NCI-H2227 treated with DMSO at 0.1 percent for 48 hours (cell line): ENCODE measurements at regions not wholly inside any gene's neighbourhood (a gene's known extent, or its start where the extent isn't known, plus 50 kb on each side); places are given as distances from the start of the nearest gene placed in this dataset.

Source experiments
- DNase-seq: peaks from one replicate; lab custom pipeline; 2025; lab: John Stamatoyannopoulos, UW

DNA sequence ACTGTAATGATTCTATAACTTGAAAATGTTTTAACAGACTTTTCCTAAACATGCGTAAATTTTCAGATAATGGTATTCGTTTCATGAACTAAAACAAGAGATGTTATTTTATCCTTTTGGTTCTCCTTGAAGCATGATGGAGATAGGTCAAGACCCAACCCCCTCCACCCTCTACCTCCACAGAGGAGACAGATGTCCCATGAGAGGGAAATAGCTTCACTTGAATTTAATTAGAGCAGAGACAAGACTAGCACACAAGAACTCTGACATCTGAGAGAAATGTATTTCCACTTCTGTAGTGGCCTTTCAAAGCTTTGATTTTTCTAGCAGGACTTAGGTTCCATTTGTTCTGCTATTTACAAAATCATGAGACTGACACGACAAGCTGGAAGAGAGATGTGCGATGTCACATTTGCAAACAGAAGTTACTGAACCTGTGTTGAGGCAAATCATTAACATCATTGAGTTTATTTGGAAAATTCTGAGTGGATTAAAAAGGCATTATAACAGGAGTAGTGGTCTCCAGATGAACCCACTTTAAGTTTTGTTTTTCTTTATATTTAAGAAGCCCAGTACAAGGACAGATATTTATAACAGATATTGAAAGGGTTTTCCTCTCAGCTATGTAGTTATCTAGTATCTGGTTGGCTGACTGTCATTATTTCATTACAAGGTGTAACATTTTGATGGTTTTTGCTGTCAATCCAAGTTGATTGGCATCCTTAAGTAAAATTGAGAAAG lies 276.2 kb downstream of the ASXL3 start:
- no peak for DNase-seq

DNA sequence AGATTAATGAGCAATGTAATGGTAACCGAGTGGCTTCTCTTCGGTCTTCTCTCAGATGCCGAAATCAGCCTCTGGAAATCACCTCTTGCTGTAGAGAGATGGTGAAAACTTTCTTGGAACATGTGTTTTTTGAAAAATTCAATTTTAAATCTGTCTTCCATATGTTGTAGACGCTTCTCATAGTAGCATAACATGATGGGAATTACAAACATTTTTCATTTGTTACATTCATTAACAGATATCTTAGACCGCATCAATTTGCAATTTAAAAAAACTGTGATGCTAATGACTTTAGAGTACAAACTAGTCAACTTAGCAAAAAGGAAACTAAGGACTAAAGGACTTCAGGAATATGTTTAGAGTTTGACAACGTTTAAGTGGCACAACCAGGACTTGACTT lies 275.2 kb downstream of the ASXL3 start:
- no peak for DNase-seq

DNA sequence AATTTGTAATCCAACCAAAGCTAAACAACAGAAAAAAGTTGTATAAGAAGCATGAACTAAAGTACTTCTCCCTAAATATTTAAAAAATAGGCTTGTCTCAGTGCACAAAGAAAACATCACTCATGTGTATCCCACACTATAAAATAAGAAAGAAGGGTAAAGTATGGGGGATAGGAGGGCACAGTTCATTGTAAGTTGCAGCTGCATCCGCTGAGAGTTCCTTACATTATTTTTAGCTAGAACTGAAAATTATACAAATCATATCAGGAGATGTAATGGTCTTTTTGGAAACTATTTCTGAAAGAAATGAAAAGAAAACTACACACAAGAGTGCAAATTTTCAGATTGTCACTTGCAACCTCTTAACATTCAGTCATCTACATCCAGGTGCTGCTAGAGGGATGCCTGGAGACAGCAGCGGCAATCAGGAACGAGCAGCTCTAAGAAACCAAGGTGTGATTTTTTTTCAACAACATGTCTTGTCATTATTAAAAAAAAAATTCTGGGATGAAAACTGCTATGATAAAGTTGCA lies 273.6 kb downstream of the ASXL3 start:
- no peak for DNase-seq

DNA sequence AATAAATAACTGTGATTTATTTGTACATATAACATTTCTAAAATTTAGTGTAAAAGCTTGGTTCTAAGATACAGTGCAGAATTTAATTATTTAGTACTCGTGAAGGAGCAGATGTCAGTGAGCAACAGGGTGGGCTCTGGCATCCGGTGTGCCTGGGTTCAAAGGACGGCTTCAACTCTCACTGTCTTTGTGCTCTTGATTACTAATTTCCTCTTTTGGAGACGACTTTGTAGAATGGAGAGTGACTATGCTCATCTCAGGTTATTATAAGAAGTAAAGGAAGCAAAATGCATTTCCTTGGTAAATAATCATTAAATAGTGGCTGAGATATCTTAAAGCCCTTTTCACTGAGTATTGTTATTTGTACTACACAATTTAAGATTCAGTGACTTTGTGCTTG lies 271.7 kb downstream of the ASXL3 start:
- no peak for DNase-seq

DNA sequence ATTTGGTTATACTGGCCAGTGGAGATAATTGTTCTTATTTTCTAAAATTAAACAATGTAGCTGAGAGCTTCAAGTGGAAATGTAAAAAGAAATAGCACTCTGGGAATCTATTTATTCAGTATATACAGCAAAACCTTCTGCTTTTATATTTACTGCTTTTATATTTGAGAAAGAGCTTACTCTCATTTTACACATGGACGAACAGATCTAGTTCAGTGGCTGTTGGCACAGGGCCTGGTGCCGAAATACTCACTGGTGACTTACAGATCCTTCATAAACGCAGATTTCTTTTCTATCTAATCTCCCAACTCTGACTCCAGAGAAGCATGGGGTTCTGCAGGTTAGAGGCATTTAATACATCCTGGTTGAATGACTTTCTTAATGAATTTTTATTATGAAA lies 266.2 kb downstream of the ASXL3 start:
- no peak for DNase-seq

DNA sequence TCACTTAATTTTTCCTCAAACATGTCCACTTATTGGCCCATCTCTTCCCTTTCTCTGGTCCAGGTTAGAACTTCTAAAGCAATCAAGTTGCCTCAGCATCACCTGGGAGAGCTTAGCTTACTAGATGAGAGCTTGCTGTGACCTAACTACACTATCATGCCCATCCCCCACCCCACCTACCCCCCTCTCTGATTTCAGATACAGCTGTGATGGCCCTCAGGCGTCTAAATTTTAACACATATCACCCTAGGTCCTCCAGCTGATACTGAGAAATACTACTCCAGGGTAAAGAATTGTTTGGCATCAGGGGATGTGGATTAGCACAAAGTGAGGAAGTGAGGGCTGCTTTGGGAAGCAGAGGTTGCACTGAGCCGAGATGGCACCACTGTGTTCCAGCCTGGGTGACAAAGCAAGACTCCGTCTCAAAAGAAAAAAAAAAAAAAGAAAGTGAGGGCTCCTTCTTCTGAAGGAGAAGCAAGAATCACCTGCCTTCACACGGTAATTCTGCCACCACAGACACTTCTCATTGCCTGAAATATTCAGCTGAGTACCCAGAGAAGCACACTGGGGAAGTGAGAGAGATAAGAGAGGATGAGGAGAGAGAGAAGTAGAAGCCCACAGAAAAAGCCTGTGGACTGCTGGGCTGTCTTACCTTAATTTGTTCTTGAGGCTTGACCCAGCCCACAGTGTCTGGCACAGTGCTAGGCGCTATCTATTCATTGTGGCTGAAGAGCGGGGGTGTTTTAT lies 263.4 kb downstream of the ASXL3 start:
- no peak for DNase-seq

DNA sequence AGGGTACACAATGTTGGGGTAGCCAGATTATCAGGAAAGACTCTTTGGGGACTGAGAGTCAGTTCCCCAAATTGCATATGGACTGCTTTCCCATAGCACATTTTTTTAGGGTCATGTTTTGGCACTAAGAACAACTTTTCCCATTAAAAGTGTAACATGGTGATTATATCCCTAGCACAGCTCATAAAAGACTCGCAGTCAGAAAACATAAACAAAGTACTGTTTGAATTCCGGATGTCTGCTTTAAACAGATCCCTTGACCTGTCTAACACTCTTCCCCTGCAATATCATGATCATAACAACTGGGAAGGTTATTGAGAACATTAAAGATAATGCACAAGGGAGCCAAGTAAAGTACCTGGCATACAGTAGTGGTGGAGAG lies 262.2 kb downstream of the ASXL3 start:
- DNase-seq, result no peak

DNA sequence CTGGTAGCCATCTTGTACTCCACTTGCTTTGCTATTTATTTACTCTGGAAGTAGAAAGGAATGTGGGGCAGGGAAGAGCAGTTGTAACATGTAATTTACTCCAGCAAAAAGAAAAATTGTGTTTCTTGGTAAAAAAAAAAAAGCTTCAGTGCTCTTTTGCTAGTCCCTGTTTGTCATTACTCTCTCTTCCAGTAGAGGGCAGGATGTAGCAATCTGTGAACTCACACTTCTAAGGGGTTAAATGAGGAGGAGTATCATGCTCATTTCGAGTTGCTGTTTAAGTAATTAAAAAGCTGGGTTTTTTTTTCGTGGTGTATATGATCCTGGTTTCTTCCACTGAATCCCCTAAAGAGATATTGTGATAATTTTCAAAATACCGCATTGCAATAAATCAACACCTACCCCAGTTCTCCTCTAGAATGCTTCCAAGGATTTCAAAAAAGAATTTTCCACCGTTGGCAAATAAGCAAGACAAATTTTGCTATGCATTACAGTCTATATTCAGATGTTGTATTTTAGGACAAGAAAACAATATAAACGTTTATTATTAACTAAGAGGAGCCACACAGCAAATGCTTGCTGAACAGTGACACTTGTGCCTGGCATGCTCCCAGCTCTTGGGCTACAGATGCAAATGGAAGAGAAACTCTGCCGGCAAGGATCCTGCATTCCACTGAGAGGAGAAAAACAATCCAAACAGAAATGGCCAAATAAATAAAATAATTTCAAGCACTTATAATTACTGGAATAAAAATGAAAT lies 261.6 kb downstream of the ASXL3 start:
- peak; percentile 84 for DNase-seq

DNA sequence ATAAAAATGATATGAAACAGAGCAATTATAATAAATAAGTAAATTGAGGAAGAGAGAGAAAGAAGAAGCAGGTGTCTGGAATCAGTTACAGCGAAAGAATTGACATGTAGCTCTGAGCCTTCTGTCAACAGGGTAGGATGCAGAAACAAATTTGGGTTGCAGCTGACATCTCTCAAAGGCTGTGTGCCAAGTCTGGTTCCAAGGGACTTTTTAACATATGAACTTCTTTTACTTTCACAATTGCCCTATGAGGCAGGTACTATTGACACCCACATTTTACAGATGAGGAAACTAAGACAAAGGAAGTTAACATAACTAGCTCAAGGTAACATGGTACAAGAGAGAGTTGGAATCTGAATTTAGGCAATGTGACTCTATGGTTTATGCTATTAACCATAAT lies 260.0 kb downstream of the ASXL3 start:
- DNase-seq, result no peak

DNA sequence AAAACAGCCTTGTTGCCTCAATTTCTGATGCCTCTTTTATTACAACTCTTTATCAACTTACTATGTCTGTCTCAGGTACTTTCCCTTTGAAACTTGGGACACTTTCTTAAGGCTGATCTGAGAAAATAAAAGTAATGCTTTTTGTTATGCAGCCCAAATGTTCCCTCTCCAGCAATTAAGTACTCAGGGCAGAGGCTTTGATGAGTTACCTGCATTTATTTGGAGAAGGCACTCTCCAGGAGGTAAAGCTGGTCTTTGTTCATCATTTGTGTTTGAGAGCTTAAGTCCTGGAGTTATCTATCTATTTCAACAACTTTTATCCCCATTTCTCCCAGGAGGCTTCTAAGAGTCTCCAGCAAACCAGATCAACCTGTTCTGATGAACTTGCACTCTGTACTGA lies 259.2 kb downstream of the ASXL3 start:
- DNase-seq, result no peak

DNA sequence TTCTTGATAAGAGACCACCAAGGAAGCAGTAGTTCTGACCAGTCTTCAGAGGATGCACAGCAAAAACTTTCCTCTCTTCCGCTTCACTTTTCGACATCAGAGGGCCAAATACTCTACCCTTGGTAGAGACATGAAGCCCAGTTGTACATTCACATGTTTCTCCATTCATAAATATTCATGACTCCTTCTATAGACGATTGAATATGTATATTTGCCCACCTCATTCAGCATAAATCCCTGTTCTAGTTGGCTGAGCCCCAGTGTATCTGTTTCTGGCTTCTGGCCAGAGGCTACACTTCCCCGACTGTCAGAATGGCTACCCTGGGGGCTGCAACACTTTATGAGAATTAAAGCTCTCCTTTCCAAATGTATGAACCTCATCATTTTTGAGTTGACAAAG lies 258.5 kb downstream of the ASXL3 start:
- no peak for DNase-seq

DNA sequence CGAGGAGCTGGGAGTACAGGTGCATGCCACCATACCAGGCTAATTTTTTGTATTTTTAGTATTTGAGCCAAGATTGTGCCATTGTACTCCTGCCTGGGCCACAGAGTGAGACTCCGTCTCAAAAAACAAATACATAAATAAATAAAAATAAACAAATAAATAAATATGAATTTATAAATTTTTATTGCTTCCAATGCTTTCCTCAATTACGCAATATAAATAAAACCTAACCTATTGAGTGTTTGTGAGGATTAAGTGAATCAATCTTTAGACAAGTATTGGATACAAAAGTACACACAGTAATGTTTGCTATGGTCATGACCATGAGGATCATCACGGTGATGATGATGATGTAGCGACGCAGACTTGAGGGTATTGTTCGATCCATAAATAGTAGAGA lies 257.4 kb downstream of the ASXL3 start:
- DNase-seq, result no peak

DNA sequence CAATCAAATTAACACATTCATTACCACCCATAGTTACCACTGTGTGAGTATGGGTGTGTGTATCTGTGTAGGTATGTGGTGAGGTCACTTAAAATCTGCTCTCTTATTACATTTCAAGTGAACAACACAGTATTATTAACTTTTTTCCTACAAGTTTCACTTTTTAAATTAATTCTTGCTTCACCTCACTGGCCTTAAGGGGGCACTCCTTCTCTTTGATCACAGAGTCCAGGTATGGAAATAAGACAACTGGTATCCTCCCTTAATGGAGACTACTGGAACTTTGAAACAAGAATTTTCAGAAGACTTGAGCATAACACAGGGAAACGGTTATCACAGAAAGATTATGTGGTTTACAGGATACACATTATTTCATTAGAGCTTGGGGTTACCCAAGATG lies 255.8 kb downstream of the ASXL3 start:
- DNase-seq, result no peak

DNA sequence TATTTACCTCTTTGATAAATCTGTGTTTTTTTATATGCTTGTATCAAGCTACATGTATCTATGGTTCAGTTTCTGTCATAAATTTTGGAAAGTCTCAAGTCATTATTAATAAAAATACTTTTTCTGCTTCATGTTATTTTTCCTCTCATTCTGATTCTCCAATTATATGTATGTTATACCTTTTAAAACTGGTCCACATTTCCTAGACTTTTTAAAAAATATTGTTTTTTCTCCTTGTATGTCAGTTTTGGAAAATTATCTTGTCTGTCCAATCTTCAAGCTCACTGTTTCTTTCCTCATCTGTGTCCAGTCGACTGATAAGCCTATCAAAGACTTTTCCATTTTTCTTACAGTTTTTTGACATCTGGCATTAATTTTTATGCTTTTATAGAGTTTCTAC lies 253.4 kb downstream of the ASXL3 start:
- no peak for DNase-seq

DNA sequence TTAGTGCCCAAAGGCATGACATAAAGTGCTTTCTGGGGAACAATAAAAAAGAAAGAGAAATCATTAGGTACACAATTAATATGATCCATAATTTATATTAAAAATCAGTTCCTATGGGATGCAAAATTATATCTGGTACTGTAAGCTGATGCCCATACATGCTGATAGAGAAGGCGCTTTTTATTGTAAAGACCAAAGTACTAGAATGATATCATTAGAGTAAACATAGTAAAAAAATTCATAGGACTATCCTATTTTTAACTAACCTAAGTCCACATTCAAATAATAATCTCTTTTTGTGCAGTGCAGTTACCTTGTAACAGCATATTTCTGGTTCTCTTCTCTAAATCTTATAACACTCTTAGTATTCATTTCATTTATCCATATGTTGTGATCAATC lies 252.2 kb downstream of the ASXL3 start:
- DNase-seq, result no peak

DNA sequence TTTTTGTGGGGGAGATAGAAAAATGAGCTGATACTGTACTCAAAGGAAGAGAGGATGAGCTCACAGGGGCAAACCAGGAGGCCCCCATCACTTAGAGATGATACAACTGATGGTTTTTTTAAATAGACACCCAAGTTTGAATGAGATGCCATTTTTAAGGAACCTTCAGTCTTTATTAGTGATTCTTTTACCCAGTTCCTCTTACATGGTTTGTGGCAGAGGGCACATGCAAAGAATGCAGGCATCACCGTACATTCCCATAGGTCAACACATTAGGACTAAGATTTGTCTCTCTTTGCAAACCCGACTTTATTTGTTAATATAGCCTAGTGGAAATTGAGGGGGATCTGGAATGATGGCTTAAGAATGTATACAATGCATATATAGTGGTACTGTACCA lies 250.9 kb downstream of the ASXL3 start:
- no peak for DNase-seq

DNA sequence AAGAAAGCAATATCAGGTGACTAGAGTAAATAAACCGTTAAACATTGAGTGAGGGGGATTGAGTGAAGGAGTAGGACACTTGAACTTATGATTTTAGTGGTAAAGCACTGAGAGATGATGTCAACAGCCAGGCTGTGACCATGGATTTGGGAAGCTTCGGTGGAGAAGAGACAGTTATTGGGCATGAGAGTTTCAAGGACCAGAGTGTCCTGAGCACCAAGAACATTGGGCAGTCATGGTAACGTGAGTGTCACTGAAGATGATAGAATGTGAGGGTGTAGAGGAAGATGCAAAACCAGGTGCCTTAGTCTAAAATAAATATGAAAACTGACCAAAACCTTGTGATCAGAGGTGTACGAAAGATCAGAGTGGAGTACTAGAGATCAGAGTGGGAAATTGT lies 248.1 kb downstream of the ASXL3 start:
- no peak for DNase-seq

DNA sequence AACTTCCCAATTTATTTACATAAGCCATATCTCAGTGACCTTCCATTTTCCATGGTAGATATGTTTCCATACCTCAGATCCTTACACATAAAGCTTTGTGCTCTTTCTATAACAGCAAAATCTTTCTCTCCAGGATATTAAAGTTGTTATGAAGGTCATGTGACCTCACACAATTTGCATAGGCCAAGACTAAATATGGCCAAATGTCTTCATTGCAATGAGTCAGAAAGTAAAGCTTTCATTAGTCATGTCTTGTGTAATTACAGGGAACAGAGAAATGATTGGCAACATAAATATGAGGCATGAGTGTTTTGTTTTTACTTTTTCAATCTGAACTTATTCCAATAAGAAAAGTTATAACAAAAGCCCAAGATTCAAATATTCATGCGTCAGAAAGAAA lies 243.5 kb downstream of the ASXL3 start:
- no peak for DNase-seq

DNA sequence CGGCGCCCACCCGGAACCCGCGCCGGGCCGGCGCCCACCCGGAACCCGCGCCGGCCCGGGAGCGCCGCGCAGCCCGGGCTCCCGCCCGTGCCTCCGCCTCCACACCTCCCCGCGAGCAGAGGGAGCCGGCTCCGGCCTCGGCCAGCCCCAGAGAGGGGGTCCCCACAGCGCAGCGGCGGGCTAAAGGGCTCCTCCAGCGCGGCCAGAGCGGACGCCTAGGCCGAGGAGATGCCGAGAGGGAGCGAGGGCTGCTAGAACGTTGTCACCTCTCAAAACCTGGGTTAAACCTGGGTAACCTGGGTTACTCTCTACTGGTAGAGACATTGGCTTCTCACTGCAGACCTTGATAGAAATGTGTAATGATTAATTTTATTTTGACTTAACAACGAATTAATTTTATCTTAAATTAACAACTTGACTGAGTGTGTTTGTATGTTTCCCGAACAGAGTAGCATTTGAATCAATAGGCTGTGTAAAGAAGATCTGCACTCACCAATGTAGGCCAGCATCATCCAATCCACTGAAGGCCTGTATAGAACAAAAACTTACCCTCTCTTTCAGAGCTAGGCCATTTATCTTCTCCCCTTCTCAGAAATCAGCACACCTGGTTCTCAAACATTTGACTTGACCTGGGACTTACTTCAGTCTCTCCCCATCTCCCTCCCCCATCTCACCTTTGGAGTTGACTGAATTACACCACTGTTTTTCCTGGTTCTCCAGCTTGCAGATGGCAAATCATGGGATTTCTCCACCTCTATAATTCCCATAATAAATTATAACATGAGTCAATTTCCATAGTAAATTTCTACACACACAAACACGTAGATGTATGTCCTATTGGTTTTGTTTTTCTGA lies 242.7 kb downstream of the ASXL3 start:
- DNase-seq, result peak; percentile 6

DNA sequence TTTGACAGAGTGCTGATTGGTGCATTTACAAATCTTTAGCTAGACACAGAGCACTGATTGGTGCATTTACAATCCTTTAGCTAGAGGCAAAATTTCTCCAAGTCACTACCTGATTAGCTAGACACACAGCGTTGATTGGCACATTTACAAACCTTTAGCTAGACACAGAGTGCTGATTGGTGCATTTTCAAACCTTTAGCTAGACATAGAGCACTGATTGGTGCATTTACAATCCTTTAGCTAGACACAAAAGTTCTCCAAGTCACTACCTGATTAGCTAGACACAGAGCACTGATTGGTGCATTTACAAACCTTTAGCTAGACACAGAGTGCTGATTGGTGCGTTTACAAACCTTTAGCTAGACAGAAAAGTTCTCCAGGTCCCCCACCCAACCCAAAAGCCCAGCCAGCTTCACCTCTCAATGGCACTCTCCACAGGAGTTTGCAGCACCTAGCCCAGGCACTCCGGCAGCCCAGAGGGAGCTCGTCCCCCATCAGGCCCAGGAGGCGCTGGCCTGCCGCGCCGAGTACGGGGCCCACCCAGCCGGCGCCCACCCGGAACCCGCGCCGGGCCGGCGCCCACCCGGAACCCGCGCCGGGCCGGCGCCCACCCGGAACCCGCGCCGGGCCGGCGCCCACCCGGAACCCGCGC lies 241.8 kb downstream of the ASXL3 start:
- peak; percentile 10 for DNase-seq

DNA sequence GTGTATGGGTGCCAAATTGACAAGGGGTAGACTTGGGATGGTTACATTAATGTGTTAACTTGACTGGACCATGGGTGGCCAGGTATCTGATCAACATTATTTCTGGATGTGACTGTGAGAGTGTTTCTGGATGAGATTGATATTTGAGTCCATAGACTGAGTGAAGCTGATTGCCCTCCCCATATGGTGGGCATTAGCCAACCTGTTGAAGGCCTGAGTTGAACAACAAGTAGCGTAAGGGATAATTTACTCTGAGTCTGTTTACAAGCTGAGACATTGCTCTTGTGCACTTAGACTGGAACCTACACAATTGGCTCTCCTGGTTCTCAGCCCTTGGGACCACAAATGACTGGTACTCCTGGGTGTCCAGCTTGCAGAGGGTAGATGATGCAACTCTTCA lies 240.1 kb downstream of the ASXL3 start:
- no peak for DNase-seq
